HCT116 (cell line): ENCODE measurements at regions not wholly inside any gene's neighbourhood (a gene's known extent, or its start where the extent isn't known, plus 50 kb on each side); places are given as distances from the start of the nearest gene placed in this dataset.

Experiments used
- ATF3 ChIP-seq: IDR thresholded peaks from 2 replicates; pipeline ENCODE4 v1.6.1; 2012
- CEBPB ChIP-seq: IDR thresholded peaks from 2 replicates; pipeline ENCODE4 v1.6.1; 2012; ENCODE audit warnings: low read depth
- CTCF ChIP-seq, 3 experiments: fragments of 200-600 bp in 1 of 3; sonication (generic) in 1 of 3; IDR thresholded peaks in 2 of 3; conservative IDR thresholded peaks in 1 of 3; 2 replicates each; pipeline ENCODE4 v1.5.1; 2012 to 2017; ENCODE audit warnings: low read depth in 2 of 3, low read length in 2 of 3, antibody characterized with exemption in 1 of 3, borderline replicate concordance in 1 of 3, control low read depth in 1 of 3, mild to moderate bottlenecking in 1 of 3, mixed read lengths in 1 of 3, mixed run types in 1 of 3, moderate library complexity in 1 of 3; ENCODE audit not compliant: insufficient read depth in 1 of 3
- ELF1 ChIP-seq: IDR thresholded peaks from 2 replicates; pipeline ENCODE4 v1.6.1; 2012; ENCODE audit warnings: low read depth, borderline replicate concordance
- JUND ChIP-seq: IDR thresholded peaks from 2 replicates; pipeline ENCODE4 v1.6.1; 2012
- MAX ChIP-seq: IDR thresholded peaks from 2 replicates; pipeline ENCODE4 v1.6.1; 2012
- POLR2A ChIP-seq: IDR thresholded peaks from 2 replicates; pipeline ENCODE4 v1.7.0; 2011; ENCODE audit warnings: borderline replicate concordance; ENCODE audit not compliant: insufficient read depth, insufficient read length; ENCODE audit errors: extremely low read depth
- POLR2AphosphoS5 ChIP-seq: IDR thresholded peaks from 2 replicates; pipeline ENCODE4 v1.6.1; 2011; ENCODE audit warnings: mild to moderate bottlenecking, low read depth, low read length, moderate library complexity
- SP1 ChIP-seq: IDR thresholded peaks from 2 replicates; pipeline ENCODE4 v1.6.1; 2012; ENCODE audit warnings: low read depth
- SRF ChIP-seq: IDR thresholded peaks from 2 replicates; pipeline ENCODE4 v1.6.1; 2012; ENCODE audit warnings: low read depth

- TF ChIP-seq CTCF (IDR thresholded peaks at IDR 0.05 in 2 of 3, conservative IDR thresholded peaks at IDR 0.05 in 1 of 3; ENCODE audit: borderline replicate concordance in 1 of 3, insufficient read depth in 1 of 3, low read depth in 2 of 3, low read length in 2 of 3) (no peak), ELF1 (no peak), MAX (no peak), CEBPB (no peak), JUND (no peak), SP1 (no peak), POLR2AphosphoS5 (no peak), ATF3 (no peak), POLR2A (no peak), SRF (no peak)
These were observed 295.3 kb downstream of the DRD1 start for GRCh38 chr5:175148636-175149172.
